Erythroblast (primary cell): ENCODE measurements at regions not wholly inside any gene's neighbourhood (a gene's known extent, or its start where the extent isn't known, plus 50 kb on each side); places are given as distances from the start of the nearest gene placed in this dataset.

ENCODE experiments used
- GATA1 ChIP-seq: IDR thresholded peaks from 2 replicates; pipeline ENCODE4 v1.6.1; 2011; ENCODE audit warnings: low read depth, mild to moderate bottlenecking, control low read depth, low read length, moderate library complexity
- POLR2A ChIP-seq: IDR thresholded peaks from 2 replicates; pipeline ENCODE4 v1.6.1; 2011; ENCODE audit warnings: mild to moderate bottlenecking, low read length

- TF ChIP-seq POLR2A (no peak), GATA1 (no peak)
These were observed 187.8 kb upstream of the HMGA2 start for GRCh38 chr12:65636436-65636835.
